CD14-positive monocyte (primary cell): ENCODE measurements at regions not wholly inside any gene's neighbourhood (a gene's known extent, or its start where the extent isn't known, plus 50 kb on each side); places are given as distances from the start of the nearest gene placed in this dataset.
A peak's percentile ranks its signal among the peaks of the same experiment; 100 is the strongest.

Experiments used
- DNase-seq, 3 donors: peaks; one replicate each; pipeline ENCODE4 v3.0.0-alpha.2; 2011 to 2022
- H2AFZ ChIP-seq: 2 replicates; pipeline ENCODE4 v1.6.0; 2012; ENCODE audit warnings: mild to moderate bottlenecking, low read depth, low read length, inconsistent platforms; ENCODE audit not compliant: insufficient read depth, poor library complexity, severe bottlenecking
- H3K27ac ChIP-seq, 2 donors: 1 replicate in 1 of 2; 2 replicates in 1 of 2; pipeline ENCODE4 v1.5.1; 2012 to 2013; ENCODE audit warnings: low read length in 2 of 2, control low read depth in 1 of 2, inconsistent platforms in 1 of 2, low read depth in 1 of 2, mild to moderate bottlenecking in 1 of 2
- H3K27me3 ChIP-seq, 2 donors: one replicate each; pipeline versions ENCODE4 v1.6.0 to v1.6.1; 2011 to 2013; ENCODE audit warnings: low read length in 2 of 2; ENCODE audit not compliant: control insufficient read depth in 2 of 2, insufficient read depth in 2 of 2
- H3K36me3 ChIP-seq, 2 donors: replicated peaks in 1 of 2; 1 replicate in 1 of 2; 2 replicates in 1 of 2; pipeline versions ENCODE4 v1.5.1 to v1.6.1; 2012 to 2013; ENCODE audit warnings: low read length in 2 of 2, control low read depth in 1 of 2, inconsistent platforms in 1 of 2, mild to moderate bottlenecking in 1 of 2; ENCODE audit not compliant: insufficient read depth in 2 of 2, control insufficient read depth in 1 of 2
- H3K4me1 ChIP-seq, 2 donors: 1 replicate in 1 of 2; 2 replicates in 1 of 2; pipeline versions ENCODE4 v1.5.1 to v1.6.1; 2012 to 2013; ENCODE audit warnings: low read length in 2 of 2, control low read depth in 1 of 2, inconsistent platforms in 1 of 2, mild to moderate bottlenecking in 1 of 2, moderate library complexity in 1 of 2; ENCODE audit not compliant: insufficient read depth in 2 of 2, control insufficient read depth in 1 of 2
- H3K4me2 ChIP-seq: replicated peaks from 2 replicates; pipeline ENCODE3; 2012; ENCODE audit warnings: low read length, moderate library complexity, mild to moderate bottlenecking; ENCODE audit not compliant: poor library complexity, severe bottlenecking; ENCODE audit errors: extremely low read depth
- H3K4me3 ChIP-seq, 3 experiments: fragments of 200-600 bp in 1 of 3; sonication (generic) in 1 of 3; replicated peaks in 1 of 3; 1 replicate in 2 of 3; 2 replicates in 1 of 3; pipeline ENCODE4 v1.5.1; 2011 to 2013; ENCODE audit warnings: low read length in 3 of 3, mild to moderate bottlenecking in 3 of 3, control low read depth in 2 of 3, low read depth in 2 of 3, inconsistent platforms in 1 of 3, moderate library complexity in 1 of 3
- H3K79me2 ChIP-seq: 2 replicates; pipeline ENCODE4 v1.6.0; 2012; ENCODE audit warnings: mild to moderate bottlenecking, control low read depth, inconsistent platforms, low read length, moderate library complexity; ENCODE audit not compliant: insufficient read depth
- H3K9ac ChIP-seq: 2 replicates; pipeline ENCODE4 v1.6.0; 2017; ENCODE audit warnings: low read length, mild to moderate bottlenecking; ENCODE audit not compliant: insufficient read depth, poor library complexity, severe bottlenecking
- H3K9me3 ChIP-seq, 2 donors: replicated peaks in 1 of 2; 1 replicate in 1 of 2; 2 replicates in 1 of 2; pipeline versions ENCODE4 v1.5.1 to v1.6.1; 2012 to 2013; ENCODE audit warnings: low read length in 2 of 2, control low read depth in 1 of 2; ENCODE audit not compliant: control insufficient read depth in 1 of 2, insufficient read depth in 1 of 2
- H4K20me1 ChIP-seq: 2 replicates; pipeline ENCODE4 v1.6.0; 2012; ENCODE audit warnings: mild to moderate bottlenecking, low read length, control low read depth, moderate library complexity; ENCODE audit not compliant: insufficient read depth
- H3K27ac Mint-ChIP-seq, 7 donors: one replicate each; pipeline ENCODE4 v1.8.0; 2020; ENCODE audit warnings: mild to moderate bottlenecking in 7 of 7, mixed read lengths in 7 of 7, moderate library complexity in 6 of 7, inconsistent platforms in 2 of 7
- H3K27me3 Mint-ChIP-seq, 3 donors: one replicate each; pipeline ENCODE4 v1.8.0; 2021 to 2022; ENCODE audit warnings: low read depth in 3 of 3, mild to moderate bottlenecking in 3 of 3, mixed read lengths in 3 of 3, moderate library complexity in 3 of 3, inconsistent platforms in 1 of 3
- H3K36me3 Mint-ChIP-seq, 2 donors: one replicate each; pipeline ENCODE4 v1.8.0; 2020; ENCODE audit warnings: mixed read lengths in 2 of 2, inconsistent platforms in 1 of 2, mild to moderate bottlenecking in 1 of 2
- H3K4me1 Mint-ChIP-seq: one replicate; pipeline ENCODE4 v1.8.0; 2020; ENCODE audit warnings: mild to moderate bottlenecking, mixed read lengths
- H3K4me3 Mint-ChIP-seq, 2 donors: one replicate each; pipeline ENCODE4 v1.8.0; 2020; ENCODE audit warnings: mild to moderate bottlenecking in 2 of 2, mixed read lengths in 2 of 2, moderate library complexity in 1 of 2
- H3K9me3 Mint-ChIP-seq, 7 donors: one replicate each; pipeline ENCODE4 v1.8.0; 2020 to 2022; ENCODE audit warnings: mixed read lengths in 7 of 7, mild to moderate bottlenecking in 6 of 7, moderate library complexity in 6 of 7, inconsistent platforms in 2 of 7
- WGBS: methylation state at CpG from one replicate; pipeline ENCODE4 v1.1.5; 2013; ENCODE audit warnings: missing lambda C conversion rate; ENCODE audit not compliant: insufficient coverage; 5-methylcytosine and 5-hydroxymethylcytosine counted together
- intact Hi-C, 2 donors: fragments of 100-400 bp; cut with micrococcal nuclease; formaldehyde crosslinking; loops; one replicate each; pipeline versions ENCODE4 v1.15.0 to v1.15.1; 2023
- TF ChIP-seq, protein P1 (sequence below): fragments of 200-600 bp; IDR thresholded peaks from one replicate; pipeline ENCODE4 v1.8.0; 2022; ENCODE audit warnings: antibody characterized with exemption, mild to moderate bottlenecking

DNA sequence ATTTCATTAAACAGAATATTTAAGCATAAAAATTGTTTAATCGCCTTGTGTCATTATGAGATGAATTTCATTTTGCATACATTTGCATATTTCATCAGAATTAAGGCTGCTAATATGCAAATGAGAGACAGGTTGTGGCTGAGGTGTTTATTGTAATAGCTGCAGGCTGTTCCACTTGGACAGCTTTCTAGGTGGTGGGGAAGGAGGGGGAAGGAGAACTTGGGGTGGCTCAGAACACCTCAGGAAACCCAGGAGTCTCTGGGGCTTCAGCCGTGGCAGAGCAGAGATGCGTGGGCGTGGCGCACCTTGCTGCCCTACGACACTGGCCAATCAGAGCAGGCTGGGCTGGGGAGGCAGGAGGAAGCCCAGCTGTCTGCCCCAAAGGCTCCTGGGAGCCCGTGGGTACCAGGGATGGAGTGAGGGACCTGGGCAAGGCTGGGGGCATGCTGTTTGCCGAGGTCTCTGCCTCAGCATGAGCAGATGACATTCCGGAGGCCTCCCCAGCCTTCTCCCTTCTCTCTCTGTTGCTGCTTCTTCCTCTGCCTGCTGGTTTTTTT is 542.9 kb downstream of the MN1 start:
- peaks cover 2 to 11% (median 10%) of the 10 kb centered on the region in 3 donors for H3K27me3 Mint-ChIP-seq
- intact Hi-C loops: no loop called here
- 39% methylated on average over 5 of the region's 9 CpGs for WGBS
- Histone ChIP-seq H3K27me3 (no peaks in the 10 kb centered on the region), H3K9me3 (peaks cover 14 to 15% of the 10 kb centered on the region in 2 donors), H3K4me2 (no peak overlapping the region), H3K4me3 (no peak overlapping the region), H3K4me1 (no peaks in the 10 kb centered on the region), H3K27ac (no peak overlapping the region), H3K9ac (no peak overlapping the region), H4K20me1 (no peaks in the 10 kb centered on the region), H3K36me3 (no peaks in the 10 kb centered on the region), H3K79me2 (no peaks in the 10 kb centered on the region), H2AFZ (no peak overlapping the region)
- H3K36me3 Mint-ChIP-seq: no peaks in the 10 kb centered on the region
- H3K4me1 Mint-ChIP-seq: no peaks in the 10 kb centered on the region
- no peak overlapping the region for H3K4me3 Mint-ChIP-seq
- TF ChIP-seq, protein P1, sequence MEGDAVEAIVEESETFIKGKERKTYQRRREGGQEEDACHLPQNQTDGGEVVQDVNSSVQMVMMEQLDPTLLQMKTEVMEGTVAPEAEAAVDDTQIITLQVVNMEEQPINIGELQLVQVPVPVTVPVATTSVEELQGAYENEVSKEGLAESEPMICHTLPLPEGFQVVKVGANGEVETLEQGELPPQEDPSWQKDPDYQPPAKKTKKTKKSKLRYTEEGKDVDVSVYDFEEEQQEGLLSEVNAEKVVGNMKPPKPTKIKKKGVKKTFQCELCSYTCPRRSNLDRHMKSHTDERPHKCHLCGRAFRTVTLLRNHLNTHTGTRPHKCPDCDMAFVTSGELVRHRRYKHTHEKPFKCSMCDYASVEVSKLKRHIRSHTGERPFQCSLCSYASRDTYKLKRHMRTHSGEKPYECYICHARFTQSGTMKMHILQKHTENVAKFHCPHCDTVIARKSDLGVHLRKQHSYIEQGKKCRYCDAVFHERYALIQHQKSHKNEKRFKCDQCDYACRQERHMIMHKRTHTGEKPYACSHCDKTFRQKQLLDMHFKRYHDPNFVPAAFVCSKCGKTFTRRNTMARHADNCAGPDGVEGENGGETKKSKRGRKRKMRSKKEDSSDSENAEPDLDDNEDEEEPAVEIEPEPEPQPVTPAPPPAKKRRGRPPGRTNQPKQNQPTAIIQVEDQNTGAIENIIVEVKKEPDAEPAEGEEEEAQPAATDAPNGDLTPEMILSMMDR: no peak
- peaks cover 10 to 23% (median 18%) of the 10 kb centered on the region in 7 donors for H3K9me3 Mint-ChIP-seq
- no peak overlapping the region for H3K27ac Mint-ChIP-seq
- DNase-seq: no peak

DNA sequence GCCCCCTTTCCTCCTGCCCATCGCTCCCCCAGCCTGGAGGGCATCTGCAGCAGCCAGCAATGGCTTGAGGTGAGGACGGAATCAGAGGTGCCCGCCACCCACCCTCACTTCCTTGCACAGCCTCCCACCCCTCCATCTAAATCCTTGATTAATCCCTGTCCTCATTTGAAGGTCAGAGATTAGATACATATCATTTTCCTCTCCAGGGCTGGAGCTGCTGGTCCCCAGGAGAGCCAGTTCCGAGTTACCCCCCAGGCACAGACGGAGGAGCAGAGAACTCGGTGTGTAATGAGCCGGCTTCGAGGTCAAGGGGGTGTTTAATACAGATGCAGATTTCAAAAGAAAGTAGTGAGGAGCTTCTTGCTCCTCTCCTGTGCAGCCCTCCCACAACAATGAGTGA is 542.1 kb downstream of the MN1 start:
- peaks cover 2 to 13% (median 6%) of the 10 kb centered on the region in 3 donors for H3K27me3 Mint-ChIP-seq
- Histone ChIP-seq H3K4me1 (no peaks in the 10 kb centered on the region), H3K9ac (no peak overlapping the region), H3K9me3 (peaks cover 14 to 15% of the 10 kb centered on the region in 2 donors), H3K27me3 (no peaks in the 10 kb centered on the region), H3K36me3 (no peaks in the 10 kb centered on the region), H2AFZ (no peak overlapping the region), H3K4me3 (no peak overlapping the region), H3K4me2 (no peak overlapping the region), H3K27ac (no peak overlapping the region), H4K20me1 (no peaks in the 10 kb centered on the region), H3K79me2 (no peaks in the 10 kb centered on the region)
- no peaks in the 10 kb centered on the region for H3K4me1 Mint-ChIP-seq
- TF ChIP-seq, protein P1: no peak
- 92% methylated on average over 2 of the region's 8 CpGs for WGBS
- H3K9me3 Mint-ChIP-seq: peaks cover 6 to 19% (median 17%) of the 10 kb centered on the region in 7 donors
- intact Hi-C loops: no loop called here
- no peak for DNase-seq
- no peaks in the 10 kb centered on the region for H3K36me3 Mint-ChIP-seq
- H3K27ac Mint-ChIP-seq: peak overlapping the region in 2 of 7 donors; percentile 68 to 72
- H3K4me3 Mint-ChIP-seq: no peak overlapping the region
